H1 (cell line): ENCODE measurements at regions not wholly inside any gene's neighbourhood (a gene's known extent, or its start where the extent isn't known, plus 50 kb on each side); places are given as distances from the start of the nearest gene placed in this dataset.

Experiments used
- CBX5 ChIP-seq: fragments of 300-800, 300-1000 bp; sonication (generic); IDR thresholded peaks from 2 replicates; pipeline ENCODE4 v1.7.1; 2016; ENCODE audit warnings: antibody characterized with exemption, low read length, low read depth
- CBX8 ChIP-seq: fragments of 300-800, 300-1000 bp; sonication (generic); IDR thresholded peaks from 2 replicates; pipeline ENCODE4 v1.7.1; 2016; ENCODE audit warnings: low read depth, low read length, borderline replicate concordance
- CHD7 ChIP-seq: fragments of 300-600 bp; sonication (generic); IDR thresholded peaks from 2 replicates; pipeline ENCODE4 v1.7.1; 2012; ENCODE audit warnings: low read length, moderate library complexity, mild to moderate bottlenecking, inconsistent platforms; ENCODE audit not compliant: insufficient replicate concordance
- CTBP2 ChIP-seq: IDR thresholded peaks from 2 replicates; pipeline ENCODE4 v1.7.0; 2011; ENCODE audit warnings: borderline replicate concordance, mild to moderate bottlenecking, moderate library complexity, mixed read lengths, low read length; ENCODE audit not compliant: insufficient read depth, insufficient read length
- JUN ChIP-seq: IDR thresholded peaks from 2 replicates; pipeline ENCODE4 v1.6.1; 2011; ENCODE audit warnings: low read depth, mild to moderate bottlenecking, improper control_type of control experiment, low read length
- NRF1 ChIP-seq: IDR thresholded peaks from 2 replicates; pipeline ENCODE4 v1.6.1; 2011; ENCODE audit warnings: mild to moderate bottlenecking, low read depth, low read length, improper control_type of control experiment
- POU5F1 ChIP-seq: IDR thresholded peaks from 2 replicates; pipeline ENCODE4 v1.6.1; 2011; ENCODE audit warnings: low read depth, mild to moderate bottlenecking, low read length, moderate library complexity
- RXRA ChIP-seq: IDR thresholded peaks from 2 replicates; pipeline ENCODE4 v1.6.1; 2011; ENCODE audit warnings: low read depth, mild to moderate bottlenecking, low read length, moderate library complexity; ENCODE audit not compliant: insufficient read depth
- SIRT6 ChIP-seq: IDR thresholded peaks from one replicate; pipeline ENCODE4 v1.7.1; 2012; ENCODE audit warnings: low read length, inconsistent platforms
- TF ChIP-seq, protein P1 (sequence below): IDR thresholded peaks from 2 replicates; pipeline ENCODE4 v1.6.1; 2012; ENCODE audit warnings: inconsistent platforms

DNA sequence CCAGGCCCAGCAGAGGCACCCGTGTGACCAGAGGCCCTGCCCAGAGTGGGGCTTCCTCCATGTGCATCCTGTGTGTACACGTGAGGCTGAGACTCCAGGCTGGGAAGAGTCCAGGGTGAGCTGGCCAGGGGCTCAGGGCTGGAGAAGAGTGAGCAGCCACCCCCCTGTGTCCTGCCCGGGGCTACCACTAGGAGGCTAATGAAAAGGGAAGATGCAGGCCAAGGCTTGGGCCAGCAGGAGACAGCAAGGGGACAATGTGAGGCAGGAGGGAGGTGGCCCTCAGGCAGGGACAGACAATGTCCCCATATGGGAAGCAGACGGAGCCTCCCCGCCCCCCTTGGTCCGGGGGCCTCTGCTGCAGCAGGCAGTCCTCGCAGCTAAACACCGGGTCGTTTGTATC is 102.0 kb downstream of the HIF1AN start (continued):
- TF ChIP-seq CHD7 (no peak), POU5F1 (no peak), CTBP2 (no peak), CBX5 (no peak), JUN (no peak), CBX8 (no peak), SIRT6 (no peak), NRF1 (no peak), RXRA (no peak)
- TF ChIP-seq, protein P1, sequence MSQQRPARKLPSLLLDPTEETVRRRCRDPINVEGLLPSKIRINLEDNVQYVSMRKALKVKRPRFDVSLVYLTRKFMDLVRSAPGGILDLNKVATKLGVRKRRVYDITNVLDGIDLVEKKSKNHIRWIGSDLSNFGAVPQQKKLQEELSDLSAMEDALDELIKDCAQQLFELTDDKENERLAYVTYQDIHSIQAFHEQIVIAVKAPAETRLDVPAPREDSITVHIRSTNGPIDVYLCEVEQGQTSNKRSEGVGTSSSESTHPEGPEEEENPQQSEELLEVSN = 0 out of 2 replicates have a peak, but pooled peaks have one; percentile 25
